GM19023 (cell line): ENCODE measurements at regions not wholly inside any gene's neighbourhood (a gene's known extent, or its start where the extent isn't known, plus 50 kb on each side); places are given as distances from the start of the nearest gene placed in this dataset.

Experiments
- ATAC-seq: cut with Tn5 transposase; IDR thresholded peaks from one replicate; pipeline ENCODE4 v1.9.1; 2021; ENCODE audit warnings: mild to moderate bottlenecking, moderate library complexity; ENCODE audit not compliant: unreplicated experiment

GRCh38 chr15:97837896-97838295, 122.6 kb upstream of the ARRDC4 start:
- no peak for ATAC-seq

DNA sequence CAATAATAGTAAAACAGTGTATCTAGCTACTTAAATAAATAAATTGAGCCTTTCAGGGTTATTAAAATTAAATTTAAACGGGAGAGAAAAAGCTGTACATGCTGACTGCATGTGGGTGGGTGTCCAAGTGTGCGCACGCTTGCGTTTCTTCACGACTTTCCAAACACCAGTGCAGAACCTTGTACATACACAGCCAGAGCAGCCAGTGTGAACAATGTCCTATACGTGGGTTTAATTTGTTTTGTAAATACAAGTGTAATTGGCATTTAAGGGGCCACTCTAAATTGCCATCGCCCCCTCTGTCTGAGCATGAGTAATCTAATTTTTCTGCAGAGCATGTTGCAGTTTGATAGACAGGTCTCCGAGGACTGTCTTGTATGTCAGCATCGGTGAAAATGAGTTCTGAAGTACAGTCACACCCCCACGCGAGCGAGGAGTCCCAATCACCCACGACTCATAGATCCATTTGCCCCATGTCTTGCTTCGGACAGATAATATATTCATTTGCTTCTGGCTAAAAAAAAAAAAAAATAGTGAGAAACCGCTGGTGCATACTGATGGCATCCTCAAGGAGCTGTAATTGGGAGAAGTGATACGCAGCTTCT, 121.8 kb upstream of the ARRDC4 start:
- no peak for ATAC-seq

DNA sequence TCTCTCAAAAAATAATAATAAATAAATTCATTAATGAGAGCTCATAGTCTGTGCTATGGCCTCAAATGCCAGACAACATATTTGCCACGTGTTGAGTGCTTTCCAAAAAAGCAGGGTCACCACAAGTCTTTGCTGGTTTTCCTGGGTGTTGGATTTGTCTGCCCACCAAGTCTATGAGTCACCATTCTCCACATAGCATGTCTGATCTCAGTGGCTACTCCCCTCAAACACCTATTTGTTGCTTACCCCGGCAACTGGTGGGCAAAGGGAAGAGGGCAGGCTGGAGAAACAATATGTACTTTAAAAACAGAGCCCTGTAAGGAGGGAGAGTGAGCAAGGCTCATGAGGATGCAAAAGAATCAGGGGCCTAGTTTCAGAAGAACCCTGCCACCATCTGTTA, 120.0 kb upstream of the ARRDC4 start:
- ATAC-seq, result no peak

DNA sequence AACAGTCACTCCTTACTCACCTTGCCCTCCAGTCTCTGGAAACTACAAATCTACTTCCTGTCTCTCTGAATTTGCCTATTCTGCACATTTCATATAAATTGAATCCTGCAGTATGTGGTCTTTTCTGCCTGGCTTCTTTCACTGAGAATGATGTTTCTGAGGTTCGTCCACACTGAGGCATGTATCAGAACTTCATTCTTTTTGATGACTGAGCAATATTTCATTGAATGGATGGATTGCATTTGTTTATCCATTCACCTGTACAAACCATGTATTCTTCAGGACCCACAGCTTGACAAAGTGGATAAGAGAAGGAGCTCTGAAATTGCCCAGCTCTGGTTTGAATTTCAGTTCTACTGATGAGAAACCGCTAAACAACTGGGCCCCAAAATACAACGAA, 118.9 kb upstream of the ARRDC4 start:
- no peak for ATAC-seq

GRCh38 chr15:97849183-97849582, 111.3 kb upstream of the ARRDC4 start:
- no peak for ATAC-seq

- no peak for ATAC-seq
These were observed 102.2 kb upstream of the ARRDC4 start for GRCh38 chr15:97858296-97858695.

- no peak for ATAC-seq
These were observed 98.8 kb upstream of the ARRDC4 start for GRCh38 chr15:97861529-97862260.

- ATAC-seq, result no peak
These were observed 93.5 kb upstream of the ARRDC4 start for GRCh38 chr15:97866959-97867358.

DNA sequence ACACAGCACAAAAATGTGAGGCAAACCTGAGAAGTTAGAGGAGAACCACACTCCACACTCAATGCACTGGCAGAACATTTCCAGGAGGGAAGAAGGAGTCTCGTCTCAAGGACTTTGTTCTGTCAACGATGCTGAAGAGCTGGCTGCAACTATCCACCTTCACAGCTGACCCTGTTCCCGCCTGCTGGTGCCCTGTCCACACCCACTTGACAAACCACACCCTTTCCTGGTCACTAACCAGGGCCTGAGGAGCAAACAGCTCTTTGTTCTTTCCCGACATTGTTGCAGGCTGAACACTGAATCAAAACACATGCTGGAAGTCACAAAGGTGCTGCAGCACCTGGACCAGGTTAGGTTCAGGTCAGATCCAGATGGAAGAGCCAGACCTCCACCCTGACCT, 92.6 kb upstream of the ARRDC4 start:
- ATAC-seq, result no peak

- no peak for ATAC-seq
These were observed 91.5 kb upstream of the ARRDC4 start for GRCh38 chr15:97868981-97869380.

GRCh38 chr15:97870771-97871170, 89.7 kb upstream of the ARRDC4 start:
- no peak for ATAC-seq

DNA sequence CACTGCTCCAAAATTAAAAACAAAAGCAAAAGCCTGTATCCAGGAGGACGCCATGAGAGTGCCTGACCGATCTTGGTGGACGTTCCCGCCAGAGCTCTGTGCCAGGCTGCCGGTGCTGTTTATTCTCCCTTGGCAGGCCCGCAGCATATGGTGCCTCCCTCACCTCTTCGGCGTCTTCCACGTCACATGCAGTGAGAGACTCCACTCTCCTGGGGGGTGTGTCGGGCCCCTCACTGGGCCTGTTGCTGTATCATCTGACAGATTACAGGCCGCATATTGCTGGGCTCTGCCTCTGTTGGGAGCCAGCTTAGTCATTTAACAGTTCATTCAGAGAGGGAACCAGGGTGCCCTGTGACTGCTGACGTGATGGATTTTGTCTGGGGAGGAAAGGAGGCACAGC, 86.4 kb upstream of the ARRDC4 start:
- no peak for ATAC-seq

DNA sequence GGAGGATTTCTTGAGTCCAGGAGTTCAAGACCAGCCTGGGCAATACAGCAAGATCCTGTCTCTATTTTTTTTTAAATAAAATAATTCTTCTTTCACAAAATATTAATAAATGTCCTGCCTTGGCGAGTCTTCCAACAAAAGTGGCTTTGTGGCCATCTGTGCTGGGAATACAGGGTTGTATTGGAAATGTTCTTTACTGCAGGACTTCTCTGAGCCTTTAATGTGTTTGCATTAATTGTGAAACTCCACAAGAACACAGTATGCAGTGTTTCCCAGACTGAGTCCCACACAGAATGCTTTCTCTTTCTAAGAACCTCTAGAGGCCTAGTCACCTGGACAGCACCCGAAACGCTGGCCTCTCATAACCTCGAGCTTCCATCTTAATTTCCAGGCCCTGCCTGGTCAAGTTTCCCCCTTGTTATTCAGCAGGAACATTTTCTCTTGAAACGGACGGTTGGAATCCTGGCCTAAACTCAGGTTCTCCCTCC, 85.4 kb upstream of the ARRDC4 start:
- no peak for ATAC-seq

DNA sequence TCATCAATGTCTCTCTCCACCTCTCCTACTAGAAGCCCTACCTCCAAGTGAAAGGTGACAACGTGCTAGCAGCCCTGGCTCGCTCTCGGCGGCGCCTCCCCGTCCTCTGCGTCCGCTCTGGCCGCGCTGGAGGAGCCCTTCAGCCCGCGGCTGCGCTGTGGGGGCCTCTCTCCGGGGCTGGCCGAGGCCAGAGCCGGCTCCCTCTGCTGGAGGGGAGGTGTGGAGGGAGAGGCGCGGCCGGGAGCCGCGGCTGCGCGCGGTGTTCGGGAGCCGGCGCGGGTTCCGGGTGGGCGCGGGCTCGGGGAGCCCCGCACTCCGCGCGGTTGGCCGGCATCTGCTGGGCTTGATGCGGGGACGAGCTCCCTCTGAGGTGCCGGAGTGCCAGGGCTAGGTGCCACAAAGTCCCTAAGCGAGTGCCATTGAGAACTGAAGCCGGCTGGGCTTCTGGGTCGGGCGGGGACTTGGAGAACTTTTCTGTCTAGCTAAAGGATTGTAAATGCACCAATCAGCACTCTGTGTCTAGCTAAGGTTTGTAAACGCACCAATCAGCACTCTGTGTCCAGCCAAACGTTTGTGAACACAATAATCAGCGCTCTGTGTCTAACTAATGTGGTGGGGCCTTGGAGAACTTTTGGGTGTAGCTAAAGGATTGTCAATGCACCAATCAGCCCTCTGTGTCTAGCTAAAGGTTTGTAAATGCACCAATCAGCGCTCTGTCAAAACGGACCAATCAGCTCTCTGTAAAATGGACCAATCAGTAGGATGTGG, 84.8 kb upstream of the ARRDC4 start:
- no peak for ATAC-seq

- ATAC-seq, result no peak
These were observed 84.2 kb upstream of the ARRDC4 start for GRCh38 chr15:97876281-97876675.

DNA sequence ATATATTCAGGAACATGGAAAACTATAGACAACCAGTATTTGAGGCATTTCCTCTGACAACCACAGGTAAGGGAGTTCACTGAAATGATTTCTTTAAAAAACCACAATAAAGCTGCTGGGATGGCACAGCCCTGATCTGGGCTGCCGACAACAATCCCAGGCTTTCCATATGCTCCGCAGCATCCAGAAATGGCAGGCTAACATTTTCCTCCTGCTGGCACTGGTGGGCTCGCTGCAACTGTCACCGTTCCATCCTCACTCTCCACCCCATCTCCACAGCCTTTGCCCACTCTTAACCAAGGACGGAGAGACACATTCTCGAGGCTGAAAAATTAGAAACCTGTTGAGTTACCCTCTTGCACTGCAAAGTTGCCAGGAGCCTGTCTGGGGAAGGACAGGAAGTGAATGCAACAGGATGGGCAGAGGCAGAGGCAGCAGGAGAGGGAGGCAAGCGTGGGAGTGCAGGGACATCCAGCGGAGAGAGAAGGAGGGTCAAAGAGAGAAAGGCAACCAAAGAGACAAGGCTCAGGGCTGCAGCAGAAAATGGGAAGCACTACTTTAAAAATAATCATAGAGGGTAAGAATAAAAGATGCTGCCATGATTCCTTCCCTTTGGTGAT, 79.0 kb upstream of the ARRDC4 start:
- no peak for ATAC-seq

DNA sequence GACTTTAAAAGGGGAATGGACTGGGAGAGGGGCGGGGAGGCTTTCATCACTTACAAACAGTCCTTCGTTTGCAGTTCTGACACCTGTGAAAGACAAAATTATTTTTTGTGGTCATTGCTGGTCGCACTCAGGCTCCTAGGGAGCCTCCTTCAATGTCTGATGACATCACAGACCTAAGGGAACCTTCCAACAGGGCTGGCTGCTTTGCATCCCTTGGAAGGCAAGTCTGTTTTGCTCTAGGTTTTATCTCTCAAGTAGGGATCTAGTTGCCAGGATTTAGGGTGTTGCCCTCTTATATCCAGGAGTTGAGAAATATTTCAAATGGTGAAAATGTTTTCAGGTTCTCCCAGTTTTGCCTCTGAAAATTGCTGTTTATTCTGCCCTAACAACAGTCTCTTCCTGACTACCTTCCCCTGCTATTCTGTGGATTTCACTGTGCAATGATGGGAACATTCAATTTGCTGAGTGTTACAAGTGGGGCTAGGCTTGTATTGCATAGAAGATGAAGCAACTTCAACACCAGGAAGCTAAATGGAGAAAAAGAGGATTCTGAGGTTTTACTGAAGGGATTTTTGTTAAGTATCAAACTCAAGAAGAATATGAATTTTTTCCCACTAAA, 75.9 kb upstream of the ARRDC4 start:
- ATAC-seq, result no peak

DNA sequence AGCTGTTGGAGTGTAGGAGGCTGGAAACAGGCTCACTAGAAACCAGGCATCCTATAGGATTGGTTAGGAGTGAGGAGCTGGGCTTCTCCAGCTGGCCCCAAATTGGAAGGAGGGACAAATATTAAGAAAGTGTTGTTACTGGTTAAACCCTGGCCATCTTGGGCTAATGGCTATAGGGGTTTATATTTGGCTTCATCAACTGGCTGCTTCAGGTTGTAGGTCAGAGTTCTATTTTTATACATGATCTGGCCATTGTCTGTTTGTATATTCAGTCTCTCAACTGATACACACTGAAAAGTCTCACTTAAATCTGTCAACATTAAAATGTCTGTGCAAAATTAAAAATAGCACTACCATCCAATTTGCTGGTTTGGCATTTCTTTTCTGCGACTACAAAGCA, 70.2 kb upstream of the ARRDC4 start:
- no peak for ATAC-seq

GRCh38 chr15:97892167-97892938, 68.2 kb upstream of the ARRDC4 start:
- no peak for ATAC-seq

GRCh38 chr15:97893967-97894366, 66.5 kb upstream of the ARRDC4 start:
- no peak for ATAC-seq
